ENCODE measurements at regions not wholly inside any gene's neighbourhood (a gene's known extent, or its start where the extent isn't known, plus 50 kb on each side); places are given as distances from the start of the nearest gene placed in this dataset.

- H3K36me3 ChIP-seq (replicated peaks in 1 of 2; ENCODE audit: insufficient read depth in 1 of 2, low read depth in 2 of 2), result no peaks in the 10 kb centered on the region
- ATAC-seq, result no peak
- DNase-seq, result no peak
- no peak for TF ChIP-seq CTCF (IDR thresholded peaks at IDR 0.05)
- TF ChIP-seq POLR2A (IDR thresholded peaks at IDR 0.05), result no peak
- no peaks in the 10 kb centered on the region for H3K4me1 ChIP-seq
- no peaks in the 10 kb centered on the region for H3K27me3 ChIP-seq
- intact Hi-C loops (cut with DNase I), result no loop called here
- no peak overlapping the region for H3K27ac ChIP-seq
- no peaks in the 10 kb centered on the region for H3K9me3 ChIP-seq
- 56 to 59% methylated on average over 7 of the region's 7 CpGs for WGBS, 2 donors
- H3K4me3 ChIP-seq, result no peak overlapping the region
Measured at GRCh38 chr13:76131551-76131950, 495.4 kb downstream of the LMO7 start.

GRCh38 chr13:76129305-76130000 is 493.3 kb downstream of the LMO7 start:
- Histone ChIP-seq H3K9me3 (peaks cover 0 to 6% (median 0%) of the 10 kb centered on the region in 3 donors), H3K36me3 (replicated peaks in 1 of 2; ENCODE audit: insufficient read depth in 1 of 2, low read depth in 2 of 2) (no peaks in the 10 kb centered on the region), H3K27ac (no peak overlapping the region), H3K4me3 (no peak overlapping the region), H3K27me3 (no peaks in the 10 kb centered on the region), H3K4me1 (no peaks in the 10 kb centered on the region)
- TF ChIP-seq POLR2A (IDR thresholded peaks at IDR 0.05) (no peak), CTCF (IDR thresholded peaks at IDR 0.05) (no peak)
- intact Hi-C loops (cut with DNase I), result no loop called here
- DNase-seq, result no peak
- WGBS, 2 donors, result 61 to 67% methylated on average over 6 of the region's 6 CpGs
- ATAC-seq, result no peak

- no peaks in the 10 kb centered on the region for H3K36me3 ChIP-seq (replicated peaks in 1 of 2; ENCODE audit: insufficient read depth in 1 of 2, low read depth in 2 of 2)
- H3K9me3 ChIP-seq, result peaks cover 0 to 15% (median 0%) of the 10 kb centered on the region in 3 donors
- DNase-seq (no peak), ATAC-seq (no peak)
- no peak overlapping the region for H3K4me3 ChIP-seq
- TF ChIP-seq POLR2A (IDR thresholded peaks at IDR 0.05), result no peak
- TF ChIP-seq CTCF (IDR thresholded peaks at IDR 0.05), result no peak
- intact Hi-C loops (cut with DNase I), result no loop called here
- H3K27me3 ChIP-seq, result no peaks in the 10 kb centered on the region
- H3K27ac ChIP-seq, result no peak overlapping the region
- H3K4me1 ChIP-seq, result no peaks in the 10 kb centered on the region
Measured at GRCh38 chr13:76127922-76128321, 491.8 kb downstream of the LMO7 start.

- Histone ChIP-seq H3K36me3 (replicated peaks in 1 of 2; ENCODE audit: insufficient read depth in 1 of 2, low read depth in 2 of 2) (no peaks in the 10 kb centered on the region), H3K27ac (no peak overlapping the region), H3K4me1 (no peaks in the 10 kb centered on the region), H3K9me3 (peaks cover 0 to 15% (median 0%) of the 10 kb centered on the region in 3 donors), H3K4me3 (no peak overlapping the region), H3K27me3 (no peaks in the 10 kb centered on the region)
- ATAC-seq, result no peak
- DNase-seq, result no peak
- no peak for TF ChIP-seq POLR2A (IDR thresholded peaks at IDR 0.05)
- TF ChIP-seq CTCF (IDR thresholded peaks at IDR 0.05), result no peak
- intact Hi-C loops (cut with DNase I), result no loop called here
Measured at GRCh38 chr13:76123548-76123947, 487.4 kb downstream of the LMO7 start.

GRCh38 chr13:76116751-76117360 is 480.7 kb downstream of the LMO7 start:
- Histone ChIP-seq H3K27ac (no peak overlapping the region), H3K4me1 (no peaks in the 10 kb centered on the region), H3K36me3 (replicated peaks in 1 of 2; ENCODE audit: insufficient read depth in 1 of 2, low read depth in 2 of 2) (no peaks in the 10 kb centered on the region), H3K9me3 (peaks cover 0 to 4% (median 0%) of the 10 kb centered on the region in 3 donors), H3K27me3 (no peaks in the 10 kb centered on the region), H3K4me3 (no peak overlapping the region)
- no peak for ATAC-seq
- no peak for DNase-seq
- intact Hi-C loops (cut with DNase I), result no loop called here
- 40 to 53% methylated on average over 2 of the region's 2 CpGs for WGBS, 2 donors
- no peak for TF ChIP-seq CTCF (IDR thresholded peaks at IDR 0.05)
- no peak for TF ChIP-seq POLR2A (IDR thresholded peaks at IDR 0.05)

Data from body of pancreas (tissue), 4 donors.